ENCODE measurements at regions not wholly inside any gene's neighbourhood (a gene's known extent, or its start where the extent isn't known, plus 50 kb on each side); places are given as distances from the start of the nearest gene placed in this dataset.

DNA sequence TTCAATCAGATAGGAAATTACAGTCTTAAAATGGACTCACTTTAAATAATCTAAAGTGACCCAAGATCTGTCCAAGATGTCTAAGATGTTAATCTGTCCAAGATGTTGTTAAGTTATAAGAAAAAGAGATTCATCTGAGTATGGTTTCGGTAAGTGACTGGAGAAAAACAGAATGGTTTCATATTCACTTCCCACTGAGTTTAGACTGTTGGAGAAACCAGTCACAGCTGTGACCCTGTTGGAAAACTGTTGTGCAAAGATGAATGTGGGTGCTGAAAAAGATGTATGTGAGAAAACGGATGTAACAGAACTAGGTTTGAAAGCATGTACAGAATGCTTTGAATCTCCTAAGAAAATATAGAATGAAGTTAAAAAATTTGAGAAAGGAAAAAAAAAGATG, 325.9 kb downstream of the COL12A1 start:
- intact Hi-C loops (cut with micrococcal nuclease), result no loop called here
- DNase-seq (no peak), ATAC-seq (no peak)
- ChIA-PET POLR2A (ENCODE audit: unreplicated experiment) (no interaction called here), CTCF (no interaction called here)
- no TSS peak for BruUV-seq (replicated peaks)
- no peaks in the 10 kb centered on the region for H3K79me2 ChIP-seq (ENCODE audit: low read length)
- TF ChIP-seq EZH2 (IDR thresholded peaks at IDR 0.05; ENCODE audit: low read length, unreplicated experiment), result no peak
- TF ChIP-seq CTCF (conservative IDR thresholded peaks at IDR 0.05; ENCODE audit: low read depth, low read length), result no peak
- no peak for TF ChIP-seq EZH2phosphoT487 (IDR thresholded peaks at IDR 0.05; ENCODE audit: borderline replicate concordance, low read length)
- no peaks in the 10 kb centered on the region for H3K27me3 ChIP-seq (ENCODE audit: low read length)
- no peak overlapping the region for H3K9ac ChIP-seq (ENCODE audit: low read length)
- H3K9me3 ChIP-seq (ENCODE audit: low read length), result no peaks in the 10 kb centered on the region
- no peak overlapping the region for H3K27ac ChIP-seq (ENCODE audit: low read length)
- no peaks in the 10 kb centered on the region for H3K36me3 ChIP-seq (ENCODE audit: low read depth, low read length)
- H3K4me1 ChIP-seq (ENCODE audit: insufficient read depth, low read length), result peaks cover 10% of the 10 kb centered on the region; the same call in 1 of the 2 replicates
- no peaks in the 10 kb centered on the region for H3K9me2 ChIP-seq (replicated peaks; ENCODE audit: low read length)
- no peak overlapping the region for H2AFZ ChIP-seq (ENCODE audit: low read length)
- no peaks in the 10 kb centered on the region for H4K20me1 ChIP-seq (ENCODE audit: low read length)
- no peak overlapping the region for H3K4me3 ChIP-seq (ENCODE audit: low read length)
- no peaks in the 10 kb centered on the region for H3F3A ChIP-seq (ENCODE audit: low read length, unreplicated experiment)
- no peak overlapping the region for H3K4me2 ChIP-seq (ENCODE audit: low read length)

DNA sequence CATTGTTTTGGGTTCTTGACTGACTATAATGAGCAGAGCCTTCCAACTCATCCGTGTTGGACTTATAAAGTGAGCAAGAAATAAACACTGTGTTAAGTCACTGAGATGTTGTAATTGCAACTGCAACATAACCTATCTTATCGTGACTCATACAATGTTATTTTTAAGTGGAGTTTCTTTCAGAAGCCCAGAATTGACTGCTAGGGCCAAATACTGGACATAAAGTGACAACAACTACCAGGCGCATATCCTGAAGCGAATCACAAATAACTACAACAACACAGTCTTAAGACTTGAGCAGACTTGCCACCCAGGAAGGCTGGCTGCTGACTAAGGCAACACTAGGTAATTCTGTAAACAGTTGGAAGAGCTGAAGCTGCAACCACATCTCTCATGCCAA, 326.6 kb downstream of the COL12A1 start:
- Histone ChIP-seq H3K9me2 (replicated peaks; ENCODE audit: low read length) (no peaks in the 10 kb centered on the region), H3F3A (ENCODE audit: low read length, unreplicated experiment) (no peaks in the 10 kb centered on the region), H4K20me1 (ENCODE audit: low read length) (no peaks in the 10 kb centered on the region), H3K79me2 (ENCODE audit: low read length) (no peaks in the 10 kb centered on the region), H3K9me3 (ENCODE audit: low read length) (no peaks in the 10 kb centered on the region), H3K4me3 (ENCODE audit: low read length) (no peak overlapping the region), H3K27me3 (ENCODE audit: low read length) (no peaks in the 10 kb centered on the region), H3K9ac (ENCODE audit: low read length) (no peak overlapping the region), H3K4me2 (ENCODE audit: low read length) (no peak overlapping the region), H3K27ac (ENCODE audit: low read length) (no peak overlapping the region), H3K36me3 (ENCODE audit: low read depth, low read length) (no peaks in the 10 kb centered on the region), H2AFZ (ENCODE audit: low read length) (no peak overlapping the region), H3K4me1 (ENCODE audit: insufficient read depth, low read length) (peaks cover 10% of the 10 kb centered on the region; the same call in 1 of the 2 replicates)
- intact Hi-C loops (cut with micrococcal nuclease), result no loop called here
- DNase-seq (peak; percentile 31), ATAC-seq (peak; percentile 60)
- CTCF ChIA-PET, result no interaction called here
- POLR2A ChIA-PET (ENCODE audit: unreplicated experiment), result no interaction called here
- no peak for TF ChIP-seq EZH2 (IDR thresholded peaks at IDR 0.05; ENCODE audit: low read length, unreplicated experiment)
- no peak for TF ChIP-seq CTCF (conservative IDR thresholded peaks at IDR 0.05; ENCODE audit: low read depth, low read length)
- TF ChIP-seq EZH2phosphoT487 (IDR thresholded peaks at IDR 0.05; ENCODE audit: borderline replicate concordance, low read length), result no peak
- BruUV-seq (replicated peaks), result no TSS peak

- peaks cover 10% of the 10 kb centered on the region; the same call in 1 of the 2 replicates for H3K4me1 ChIP-seq (ENCODE audit: insufficient read depth, low read length)
- no peaks in the 10 kb centered on the region for H4K20me1 ChIP-seq (ENCODE audit: low read length)
- H2AFZ ChIP-seq (ENCODE audit: low read length), result no peak overlapping the region
- ChIA-PET POLR2A (ENCODE audit: unreplicated experiment) (no interaction called here), CTCF (no interaction called here)
- intact Hi-C loops (cut with micrococcal nuclease), result no loop called here
- H3K36me3 ChIP-seq (ENCODE audit: low read depth, low read length), result no peaks in the 10 kb centered on the region
- H3K9me2 ChIP-seq (replicated peaks; ENCODE audit: low read length), result no peaks in the 10 kb centered on the region
- H3K4me2 ChIP-seq (ENCODE audit: low read length), result no peak overlapping the region
- H3K9me3 ChIP-seq (ENCODE audit: low read length), result no peaks in the 10 kb centered on the region
- no peak overlapping the region for H3K4me3 ChIP-seq (ENCODE audit: low read length)
- ATAC-seq (no peak), DNase-seq (no peak)
- no peak for TF ChIP-seq EZH2phosphoT487 (IDR thresholded peaks at IDR 0.05; ENCODE audit: borderline replicate concordance, low read length)
- no peak for TF ChIP-seq EZH2 (IDR thresholded peaks at IDR 0.05; ENCODE audit: low read length, unreplicated experiment)
- no peak for TF ChIP-seq CTCF (conservative IDR thresholded peaks at IDR 0.05; ENCODE audit: low read depth, low read length)
- no peak overlapping the region for H3K9ac ChIP-seq (ENCODE audit: low read length)
- H3K79me2 ChIP-seq (ENCODE audit: low read length), result no peaks in the 10 kb centered on the region
- H3F3A ChIP-seq (ENCODE audit: low read length, unreplicated experiment), result no peaks in the 10 kb centered on the region
- no TSS peak for BruUV-seq (replicated peaks)
- no peak overlapping the region for H3K27ac ChIP-seq (ENCODE audit: low read length)
- no peaks in the 10 kb centered on the region for H3K27me3 ChIP-seq (ENCODE audit: low read length)
These were observed 330.7 kb downstream of the COL12A1 start for GRCh38 chr6:74875193-74875592.
